ENCODE measurements at regions not wholly inside any gene's neighbourhood (a gene's known extent, or its start where the extent isn't known, plus 50 kb on each side); places are given as distances from the start of the nearest gene placed in this dataset.
"Not testable (repeated sequence)": the region's sequence is repeated elsewhere in the genome, so short reads cannot be mapped to it uniquely, and the experiment has no call there.

GRCh38 chr1:61543498-61543897, 181.4 kb downstream of the TM2D1 start:
- not testable (repeated sequence) for TF ChIP-seq CTCF, POLR2A (IDR thresholded peaks at IDR 0.05)

All from upper lobe of left lung (tissue), 4 donors.